Uterus (tissue), 3 donors: ENCODE measurements at regions not wholly inside any gene's neighbourhood (a gene's known extent, or its start where the extent isn't known, plus 50 kb on each side); places are given as distances from the start of the nearest gene placed in this dataset.

Experiments used
- DNase-seq, 2 donors: peaks; one replicate each; pipeline ENCODE4 v3.0.0-alpha.2; 2019 to 2020
- H3K27ac ChIP-seq, 2 donors: fragments of 200-600 bp; sonication (generic); 1 replicate in 1 of 2; 2 replicates in 1 of 2; pipeline ENCODE4 v1.5.1; 2016 to 2018
- H3K27me3 ChIP-seq, 2 donors: fragments of 200-600 bp; sonication (generic); one replicate each; pipeline ENCODE4 v1.5.1; 2018 to 2019; ENCODE audit warnings: control low read depth in 1 of 2
- H3K36me3 ChIP-seq, 2 donors: fragments of 200-600 bp; sonication (generic); one replicate each; pipeline ENCODE4 v1.5.1; 2019; ENCODE audit warnings: control low read depth in 1 of 2
- H3K4me1 ChIP-seq, 2 donors: fragments of 200-600 bp; sonication (generic); one replicate each; pipeline ENCODE4 v1.5.1; 2018 to 2019; ENCODE audit warnings: control low read depth in 1 of 2
- H3K4me3 ChIP-seq, 2 donors: fragments of 200-600 bp; sonication (generic); 1 replicate in 1 of 2; 2 replicates in 1 of 2; pipeline ENCODE4 v1.5.1; 2018 to 2019; ENCODE audit warnings: mild to moderate bottlenecking in 1 of 2
- H3K9me3 ChIP-seq, 2 donors: fragments of 200-600 bp; sonication (generic); one replicate each; pipeline ENCODE4 v1.5.1; 2019; ENCODE audit warnings: control low read depth in 1 of 2
- POLR2A ChIP-seq, 2 donors: fragments of 450-650 bp; IDR thresholded peaks; one replicate each; pipeline ENCODE4 v1.6.1; 2016; ENCODE audit warnings: antibody characterized with exemption in 2 of 2, mild to moderate bottlenecking in 1 of 2, moderate library complexity in 1 of 2
- intact Hi-C: fragments of 100-400 bp; cut with DNase I; formaldehyde crosslinking; loops from one replicate; pipeline ENCODE4 v1.15.1; 2023; ENCODE audit warnings: low total_unique reads
- TF ChIP-seq, protein P1 (sequence below), 4 experiments: fragments of 200-600 bp in 2 of 4; fragments of 450-650 bp in 2 of 4; sonication (generic) in 2 of 4; IDR thresholded peaks; one replicate each; pipeline ENCODE4 v1.5.1; 2016 to 2019; ENCODE audit warnings: antibody characterized with exemption in 4 of 4, mild to moderate bottlenecking in 2 of 4, moderate library complexity in 1 of 4
- donor health status: DM: yes; HTN: yes; CAD: no.

DNA sequence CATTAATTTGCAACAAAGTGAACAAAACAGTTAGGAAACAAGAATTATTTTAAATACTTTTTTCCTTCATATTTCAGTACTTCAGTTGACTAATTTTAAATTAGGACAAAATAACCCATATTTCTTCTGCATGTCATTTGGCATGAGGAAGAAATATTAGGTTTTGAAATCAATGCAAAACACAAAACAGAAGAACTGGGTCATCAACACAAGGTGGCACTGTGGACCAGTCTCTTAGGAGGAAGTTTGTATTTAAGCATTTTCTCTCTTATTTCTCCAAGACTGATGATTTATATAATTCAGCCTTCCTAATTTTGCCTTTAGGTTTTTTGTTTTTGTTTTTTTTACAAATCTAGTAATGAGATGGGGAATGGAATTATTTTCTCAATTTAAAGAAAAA, 352.8 kb upstream of the KCNH7 start:
- Histone ChIP-seq H3K36me3 (no peaks in the 10 kb centered on the region), H3K27ac (no peak overlapping the region), H3K4me3 (no peak overlapping the region), H3K9me3 (no peaks in the 10 kb centered on the region), H3K4me1 (no peaks in the 10 kb centered on the region), H3K27me3 (no peaks in the 10 kb centered on the region)
- no peak for DNase-seq
- intact Hi-C loops, result no loop called here
- TF ChIP-seq, protein P1, sequence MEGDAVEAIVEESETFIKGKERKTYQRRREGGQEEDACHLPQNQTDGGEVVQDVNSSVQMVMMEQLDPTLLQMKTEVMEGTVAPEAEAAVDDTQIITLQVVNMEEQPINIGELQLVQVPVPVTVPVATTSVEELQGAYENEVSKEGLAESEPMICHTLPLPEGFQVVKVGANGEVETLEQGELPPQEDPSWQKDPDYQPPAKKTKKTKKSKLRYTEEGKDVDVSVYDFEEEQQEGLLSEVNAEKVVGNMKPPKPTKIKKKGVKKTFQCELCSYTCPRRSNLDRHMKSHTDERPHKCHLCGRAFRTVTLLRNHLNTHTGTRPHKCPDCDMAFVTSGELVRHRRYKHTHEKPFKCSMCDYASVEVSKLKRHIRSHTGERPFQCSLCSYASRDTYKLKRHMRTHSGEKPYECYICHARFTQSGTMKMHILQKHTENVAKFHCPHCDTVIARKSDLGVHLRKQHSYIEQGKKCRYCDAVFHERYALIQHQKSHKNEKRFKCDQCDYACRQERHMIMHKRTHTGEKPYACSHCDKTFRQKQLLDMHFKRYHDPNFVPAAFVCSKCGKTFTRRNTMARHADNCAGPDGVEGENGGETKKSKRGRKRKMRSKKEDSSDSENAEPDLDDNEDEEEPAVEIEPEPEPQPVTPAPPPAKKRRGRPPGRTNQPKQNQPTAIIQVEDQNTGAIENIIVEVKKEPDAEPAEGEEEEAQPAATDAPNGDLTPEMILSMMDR (IDR thresholded peaks at IDR 0.05), result peak; percentile 7 to 35 (median 26)
- TF ChIP-seq POLR2A (IDR thresholded peaks at IDR 0.05), result no peak

DNA sequence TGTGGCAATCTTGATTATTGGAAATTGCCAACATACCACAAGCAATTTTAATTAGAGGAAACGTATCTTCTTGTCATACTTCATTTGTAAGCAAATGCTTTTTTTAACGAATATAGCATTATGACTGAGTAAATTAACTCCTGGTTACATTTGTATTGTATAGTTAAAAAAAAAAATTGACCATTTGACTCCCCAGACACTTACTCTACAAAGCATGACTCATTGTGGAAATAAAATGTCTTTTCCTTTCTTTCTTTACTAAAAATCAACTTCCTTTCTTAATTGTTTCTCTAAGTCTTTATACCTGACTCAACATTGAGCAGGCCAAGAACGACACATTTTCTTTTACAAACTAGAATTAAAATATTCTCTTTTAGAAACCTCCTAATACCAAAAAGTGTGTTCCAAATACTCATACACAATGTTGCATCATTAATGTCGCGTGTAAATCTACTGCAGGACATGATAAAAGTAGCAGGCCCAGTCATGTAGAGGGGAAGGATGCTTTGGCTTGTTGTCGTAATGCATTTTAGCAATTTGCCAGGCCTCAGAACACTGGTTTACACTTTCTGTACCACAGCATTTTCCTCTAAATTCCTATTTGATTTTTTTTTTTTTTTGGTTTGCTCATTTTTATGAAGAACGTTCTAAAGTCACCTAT, 349.6 kb upstream of the KCNH7 start:
- TF ChIP-seq, protein P1 (IDR thresholded peaks at IDR 0.05), result no peak
- no peak for TF ChIP-seq POLR2A (IDR thresholded peaks at IDR 0.05)
- no peaks in the 10 kb centered on the region for H3K36me3 ChIP-seq
- intact Hi-C loops, result no loop called here
- H3K4me3 ChIP-seq, result no peak overlapping the region
- H3K9me3 ChIP-seq, result no peaks in the 10 kb centered on the region
- H3K4me1 ChIP-seq, result no peaks in the 10 kb centered on the region
- DNase-seq, result no peak
- H3K27ac ChIP-seq, result no peak overlapping the region
- no peaks in the 10 kb centered on the region for H3K27me3 ChIP-seq

DNA sequence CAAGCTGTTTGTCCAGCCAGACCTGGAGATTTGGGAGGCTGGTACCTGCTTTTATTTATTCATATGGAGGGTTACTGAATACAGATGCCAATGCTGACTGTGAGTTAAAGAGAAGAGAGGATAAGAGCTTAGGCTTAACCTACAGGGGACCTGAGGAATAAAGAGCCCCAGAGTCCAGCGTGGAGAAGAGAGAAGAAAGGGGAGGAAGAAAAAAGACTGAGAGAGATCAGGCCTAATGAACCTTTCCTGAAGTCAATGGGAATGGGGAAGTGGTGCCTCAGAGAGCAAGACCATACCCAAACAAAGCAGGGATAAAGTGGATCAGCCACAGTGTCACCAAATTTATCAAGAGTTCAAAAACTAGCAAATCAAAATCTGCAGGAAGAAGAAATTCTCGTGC, 348.6 kb upstream of the KCNH7 start:
- Histone ChIP-seq H3K9me3 (no peaks in the 10 kb centered on the region), H3K4me3 (no peak overlapping the region), H3K27me3 (no peaks in the 10 kb centered on the region), H3K4me1 (no peaks in the 10 kb centered on the region), H3K27ac (no peak overlapping the region), H3K36me3 (no peaks in the 10 kb centered on the region)
- intact Hi-C loops, result no loop called here
- DNase-seq, result no peak
- TF ChIP-seq POLR2A (IDR thresholded peaks at IDR 0.05), result no peak
- TF ChIP-seq, protein P1 (IDR thresholded peaks at IDR 0.05), result no peak

DNA sequence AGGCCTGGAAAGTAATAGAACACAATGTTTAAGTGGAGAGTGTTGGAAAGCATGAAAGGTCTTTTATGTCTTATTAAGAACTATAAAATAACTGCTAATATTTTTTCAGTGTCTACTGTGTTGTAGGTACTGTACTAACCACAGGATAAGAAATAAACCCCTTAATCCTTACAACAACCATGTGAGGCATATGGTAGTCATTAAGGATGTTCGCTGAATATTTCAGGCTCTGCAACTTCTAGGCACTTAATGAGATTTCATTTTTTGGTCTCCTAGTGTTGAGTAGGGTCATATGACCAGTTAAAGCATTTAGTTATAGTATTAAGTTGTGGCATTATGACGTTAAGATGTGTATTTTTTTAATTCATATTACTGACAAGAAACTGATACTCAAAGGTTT, 346.6 kb upstream of the KCNH7 start:
- intact Hi-C loops, result no loop called here
- TF ChIP-seq POLR2A (IDR thresholded peaks at IDR 0.05), result no peak
- TF ChIP-seq, protein P1 (IDR thresholded peaks at IDR 0.05), result no peak

DNA sequence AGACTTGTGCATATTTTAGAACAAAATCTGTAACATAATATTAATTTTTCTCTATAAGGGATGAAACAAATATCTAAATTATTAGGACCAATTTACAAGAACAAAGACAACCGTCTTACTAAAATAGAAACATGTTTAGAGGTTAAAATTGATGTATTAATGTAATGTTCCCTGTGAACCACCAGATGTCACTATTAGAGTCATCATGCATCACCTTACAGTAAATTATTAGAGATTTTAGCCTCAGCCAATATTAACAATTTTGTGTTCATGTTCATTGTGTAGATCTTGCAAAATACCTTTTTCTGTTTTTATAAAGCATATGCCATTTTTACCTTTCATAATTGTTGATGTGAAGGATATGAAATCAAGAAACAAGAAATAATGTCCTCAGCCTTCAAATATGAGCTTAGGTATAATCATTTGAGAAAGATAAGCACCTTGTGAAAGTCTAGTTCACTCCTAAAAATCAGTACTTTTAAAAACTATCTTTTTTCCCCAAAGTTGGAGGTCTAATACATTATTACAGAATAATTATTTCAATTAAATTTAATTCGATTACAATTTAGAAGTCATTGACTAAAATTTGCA, 344.3 kb upstream of the KCNH7 start:
- Histone ChIP-seq H3K9me3 (no peaks in the 10 kb centered on the region), H3K36me3 (no peaks in the 10 kb centered on the region), H3K4me1 (no peaks in the 10 kb centered on the region), H3K27me3 (no peaks in the 10 kb centered on the region), H3K27ac (no peak overlapping the region), H3K4me3 (no peak overlapping the region)
- no peak for DNase-seq
- no peak for TF ChIP-seq POLR2A (IDR thresholded peaks at IDR 0.05)
- TF ChIP-seq, protein P1 (IDR thresholded peaks at IDR 0.05), result peak in 1 of 4 experiments; percentile 17
- intact Hi-C loops, result no loop called here

More for the DNA sequence above, 346.6 kb upstream of the KCNH7 start:
- DNase-seq, result no peak
- Histone ChIP-seq H3K27me3 (no peaks in the 10 kb centered on the region), H3K9me3 (no peaks in the 10 kb centered on the region), H3K36me3 (no peaks in the 10 kb centered on the region), H3K27ac (no peak overlapping the region), H3K4me3 (no peak overlapping the region), H3K4me1 (no peaks in the 10 kb centered on the region)
